GM19351 (cell line): ENCODE measurements at regions not wholly inside any gene's neighbourhood (a gene's known extent, or its start where the extent isn't known, plus 50 kb on each side); places are given as distances from the start of the nearest gene placed in this dataset.

Experiments
- ATAC-seq: cut with Tn5 transposase; IDR thresholded peaks from one replicate; pipeline ENCODE4 v1.9.1; 2021; ENCODE audit warnings: mild to moderate bottlenecking, moderate library complexity; ENCODE audit not compliant: unreplicated experiment

- ATAC-seq = no peak
Measured at GRCh38 chr21:26225046-26225445, 54.5 kb upstream of the APP start.

DNA sequence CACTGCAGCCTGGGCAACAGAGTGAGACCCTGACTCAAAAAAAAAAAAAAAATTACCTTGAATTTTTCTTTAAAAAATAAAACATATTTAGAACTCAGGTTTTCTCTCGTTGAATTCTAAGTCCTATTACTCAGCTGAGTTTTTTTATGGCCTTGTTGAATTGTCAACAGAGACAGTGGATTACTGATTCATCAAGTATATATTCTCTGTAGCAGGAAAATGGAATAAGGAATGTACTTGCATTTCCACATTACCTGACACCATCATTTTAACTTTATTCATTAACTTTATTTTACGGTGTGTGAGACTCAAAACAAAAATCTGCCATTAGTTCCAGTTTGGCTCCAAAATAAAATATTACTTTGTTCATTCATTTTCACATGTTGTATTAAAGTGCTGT lies 53.8 kb upstream of the APP start:
- ATAC-seq = no peak
